GM19328 (cell line): ENCODE measurements at regions not wholly inside any gene's neighbourhood (a gene's known extent, or its start where the extent isn't known, plus 50 kb on each side); places are given as distances from the start of the nearest gene placed in this dataset.
"Not testable (repeated sequence)": the region's sequence is repeated elsewhere in the genome, so short reads cannot be mapped to it uniquely, and the experiment has no call there.

Experiments used
- ATAC-seq: cut with Tn5 transposase; IDR thresholded peaks from one replicate; pipeline ENCODE4 v1.9.1; 2021; ENCODE audit warnings: mild to moderate bottlenecking, moderate library complexity; ENCODE audit not compliant: unreplicated experiment

DNA sequence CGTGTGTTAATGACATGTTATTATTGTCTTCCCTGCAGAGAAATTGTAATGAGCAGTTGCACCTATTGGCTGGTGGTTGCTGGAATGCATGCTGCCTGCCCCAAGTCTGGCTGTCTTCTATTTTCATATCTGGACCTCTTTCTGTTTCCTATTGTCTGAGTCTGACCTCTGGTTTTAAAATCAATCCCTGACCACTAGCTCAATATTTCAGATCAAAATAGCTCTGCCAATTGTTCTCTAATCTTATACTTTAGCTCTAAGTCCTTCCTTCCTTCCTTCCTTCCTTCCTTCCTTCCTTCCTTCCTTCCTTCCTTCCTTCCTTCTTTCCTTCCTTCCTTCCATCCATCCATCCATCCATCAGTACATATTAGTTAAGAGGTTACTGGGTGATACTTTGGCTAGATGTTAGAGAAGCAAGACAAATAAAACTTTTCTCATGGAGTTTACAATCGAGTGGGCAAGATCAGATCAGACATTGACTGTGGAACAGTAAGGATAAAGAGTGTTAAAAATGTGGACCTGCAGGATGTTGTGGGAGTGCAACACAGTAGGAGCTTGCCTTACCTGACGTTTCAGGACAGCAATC, 417.1 kb downstream of the SOCS6 start:
- no peak for ATAC-seq

DNA sequence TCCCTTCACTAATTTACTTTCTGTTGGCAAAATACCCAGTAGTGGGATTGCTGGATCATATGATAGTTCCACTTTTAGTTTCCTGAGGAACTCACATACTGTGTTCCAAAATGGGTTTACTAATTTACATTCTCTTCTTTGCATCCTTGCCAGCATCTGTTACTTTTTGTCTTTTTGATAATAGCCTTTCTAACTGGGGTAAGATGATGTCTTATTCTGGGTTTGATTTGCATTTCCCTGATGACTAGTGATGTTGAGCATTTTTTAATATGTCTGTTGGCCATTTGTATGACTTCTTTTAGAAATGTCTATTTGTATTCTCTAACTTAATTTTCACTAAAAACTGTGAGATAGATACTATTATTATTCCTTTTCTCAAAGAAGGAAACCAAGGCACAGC, 411.7 kb downstream of the SOCS6 start:
- ATAC-seq = no peak

DNA sequence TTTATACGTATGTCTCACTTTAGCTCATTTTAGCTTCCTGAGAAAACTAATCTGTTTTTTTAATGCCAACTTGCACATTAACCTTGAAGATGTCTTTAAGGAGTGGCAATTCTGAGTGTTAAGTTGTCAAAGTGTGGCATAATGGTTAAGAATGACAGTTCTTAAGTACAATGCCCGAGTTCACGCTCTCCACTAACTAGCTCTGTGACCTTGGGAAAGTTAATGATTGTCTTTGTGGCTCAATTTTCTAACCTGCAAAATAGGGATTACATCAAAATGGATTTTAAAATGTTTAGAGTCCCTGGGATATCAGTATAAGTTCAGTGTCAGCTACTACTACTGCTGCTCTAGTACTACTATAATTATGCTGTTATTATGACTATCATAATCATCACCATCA, 409.7 kb downstream of the SOCS6 start:
- no peak for ATAC-seq

DNA sequence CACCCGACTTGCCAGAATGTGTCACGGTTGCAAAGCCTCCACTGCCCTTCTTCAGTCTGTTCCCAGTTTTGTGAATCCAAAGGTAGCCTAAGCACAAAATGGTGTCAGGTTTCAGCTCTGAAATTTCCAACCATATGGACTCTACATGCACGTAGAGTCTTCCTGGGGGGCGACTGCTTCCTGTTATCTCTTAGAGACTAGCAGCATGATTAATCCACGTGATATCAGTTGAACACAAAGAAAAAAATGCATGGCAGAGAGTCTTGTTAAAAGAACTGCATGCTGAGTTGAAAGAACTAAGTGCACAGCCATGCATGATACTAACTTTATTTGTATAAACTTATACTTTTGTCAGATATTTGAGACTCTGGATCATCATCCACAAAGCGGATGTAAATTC, 404.4 kb downstream of the SOCS6 start:
- ATAC-seq = no peak

DNA sequence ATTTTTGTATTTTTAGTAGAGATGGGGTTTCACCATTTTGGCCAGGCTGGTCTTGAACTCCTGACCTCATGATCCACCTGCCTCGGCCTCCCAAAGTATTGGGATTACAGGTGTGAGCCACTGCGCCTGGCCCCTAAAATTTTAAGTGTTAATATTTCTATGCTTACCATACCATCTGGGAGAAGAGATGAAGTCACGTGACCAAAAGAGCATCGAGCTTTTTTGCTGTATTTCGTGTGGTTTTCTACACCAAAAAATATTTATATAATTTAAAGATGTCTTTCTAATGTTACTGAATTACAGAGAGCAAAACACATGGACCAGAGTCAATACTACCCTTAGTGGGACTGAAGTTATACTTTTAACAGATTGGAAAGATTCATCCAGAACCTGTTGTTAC, 400.9 kb downstream of the SOCS6 start:
- ATAC-seq = not testable (repeated sequence)

DNA sequence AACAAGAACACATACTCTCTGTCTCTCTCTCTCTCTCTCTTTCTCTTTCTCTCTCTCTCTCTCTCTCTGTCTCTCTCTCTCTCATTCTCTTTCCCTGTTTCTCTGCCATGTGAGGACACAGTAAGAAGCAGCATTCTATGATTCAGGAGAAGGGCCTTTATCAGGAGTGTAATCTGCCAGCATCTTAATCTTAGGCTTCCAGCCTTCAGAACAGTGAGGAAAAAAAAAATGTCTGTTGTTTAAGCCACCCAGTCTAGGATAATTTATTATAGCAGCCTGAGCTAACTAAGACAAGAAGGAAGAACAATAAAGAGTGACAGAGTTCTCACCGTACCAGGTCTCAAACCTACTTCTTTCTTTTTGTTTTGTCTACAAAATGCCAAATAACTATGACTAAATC, 399.4 kb downstream of the SOCS6 start:
- ATAC-seq = no peak

DNA sequence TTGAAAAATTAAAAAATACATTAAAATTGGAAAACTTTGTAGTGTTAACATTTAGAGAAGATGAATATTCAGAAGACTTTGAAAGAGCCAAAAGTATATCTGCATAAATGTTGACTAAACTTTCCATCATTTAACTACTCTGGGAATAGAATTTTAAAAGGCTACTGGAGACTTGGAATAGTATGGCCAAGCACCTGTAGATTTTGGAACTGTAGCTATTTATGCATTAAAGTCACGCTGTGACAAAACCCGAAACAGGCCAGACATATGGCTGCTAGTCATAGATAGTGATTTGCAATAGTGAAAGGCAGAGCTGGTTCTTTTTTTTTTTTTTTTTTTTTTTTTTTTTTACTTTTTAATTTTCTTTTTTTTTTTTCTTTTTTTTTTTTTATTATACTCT, 396.0 kb downstream of the SOCS6 start:
- no peak for ATAC-seq

DNA sequence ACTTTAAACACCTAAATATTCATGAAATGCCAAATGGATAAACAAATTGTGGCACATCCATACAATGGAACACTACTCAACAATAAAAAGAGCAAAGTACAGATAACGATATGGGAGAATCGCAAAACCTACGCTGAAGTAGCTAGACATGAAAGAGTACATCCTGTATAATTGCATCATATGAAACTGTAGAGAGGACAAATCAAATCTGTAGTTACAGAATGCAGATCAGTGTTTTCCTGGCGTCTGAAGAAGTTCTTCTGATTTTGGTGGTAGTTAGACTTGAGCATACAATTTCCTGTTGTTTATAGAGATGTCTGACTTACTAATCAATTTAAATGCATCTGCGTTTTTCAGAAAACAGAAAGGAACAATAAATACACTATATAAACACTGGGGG, 394.4 kb downstream of the SOCS6 start:
- no peak for ATAC-seq

DNA sequence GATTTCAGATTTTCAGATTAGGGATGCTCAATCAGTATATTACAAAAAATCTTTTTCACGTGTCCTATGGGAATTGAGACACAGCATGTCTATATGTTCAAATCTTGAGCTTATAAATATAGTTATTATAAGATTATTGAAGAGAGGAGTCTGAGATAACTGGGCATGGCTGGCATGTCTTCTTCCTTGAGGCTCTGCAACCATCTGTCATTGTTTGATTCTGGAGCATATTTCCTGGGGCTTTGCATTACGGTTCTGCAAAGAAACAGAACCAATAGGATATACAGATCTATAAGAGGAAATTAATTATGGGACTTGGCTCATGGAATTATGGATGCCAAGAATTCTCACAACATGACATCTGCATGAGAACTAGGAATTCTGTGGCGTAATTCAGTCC, 386.1 kb downstream of the SOCS6 start:
- ATAC-seq = no peak

DNA sequence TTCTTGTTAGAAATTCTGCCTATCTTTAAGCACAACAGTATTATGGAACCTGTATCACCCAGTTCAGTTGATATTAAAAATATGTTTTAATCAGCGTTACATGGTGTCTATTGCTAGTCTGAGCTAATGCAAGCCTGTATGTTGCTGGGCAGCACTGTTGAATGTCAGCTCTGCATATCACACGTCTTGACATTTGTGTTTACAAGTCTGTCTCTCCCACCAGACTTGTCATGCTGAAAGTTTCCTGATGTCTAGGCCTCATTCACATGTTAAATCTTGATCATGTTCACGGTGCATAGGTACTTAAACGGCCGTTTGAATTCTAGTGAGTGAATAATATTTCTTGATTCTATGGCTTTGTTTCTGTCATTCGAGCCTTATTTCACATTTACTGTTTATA, 385.0 kb downstream of the SOCS6 start:
- ATAC-seq = no peak

DNA sequence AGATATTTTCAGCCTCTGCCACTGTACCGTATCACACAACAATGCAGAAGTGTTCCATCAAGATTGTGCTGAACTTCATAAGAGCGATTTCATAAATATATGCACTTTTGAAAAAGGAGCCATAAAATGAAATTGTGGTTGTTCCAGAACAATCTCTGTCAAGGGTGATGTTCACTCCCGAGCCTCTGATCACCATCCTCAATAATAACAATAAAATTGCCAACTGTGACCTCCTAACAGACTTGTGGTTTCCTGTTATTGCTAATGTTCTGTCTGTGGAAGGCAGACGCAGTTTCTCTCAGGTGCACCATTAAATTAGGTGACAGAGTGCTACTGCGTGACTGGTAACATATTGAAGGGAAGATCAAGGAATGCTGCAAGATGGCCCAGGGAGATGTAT, 383.7 kb downstream of the SOCS6 start:
- ATAC-seq = no peak

DNA sequence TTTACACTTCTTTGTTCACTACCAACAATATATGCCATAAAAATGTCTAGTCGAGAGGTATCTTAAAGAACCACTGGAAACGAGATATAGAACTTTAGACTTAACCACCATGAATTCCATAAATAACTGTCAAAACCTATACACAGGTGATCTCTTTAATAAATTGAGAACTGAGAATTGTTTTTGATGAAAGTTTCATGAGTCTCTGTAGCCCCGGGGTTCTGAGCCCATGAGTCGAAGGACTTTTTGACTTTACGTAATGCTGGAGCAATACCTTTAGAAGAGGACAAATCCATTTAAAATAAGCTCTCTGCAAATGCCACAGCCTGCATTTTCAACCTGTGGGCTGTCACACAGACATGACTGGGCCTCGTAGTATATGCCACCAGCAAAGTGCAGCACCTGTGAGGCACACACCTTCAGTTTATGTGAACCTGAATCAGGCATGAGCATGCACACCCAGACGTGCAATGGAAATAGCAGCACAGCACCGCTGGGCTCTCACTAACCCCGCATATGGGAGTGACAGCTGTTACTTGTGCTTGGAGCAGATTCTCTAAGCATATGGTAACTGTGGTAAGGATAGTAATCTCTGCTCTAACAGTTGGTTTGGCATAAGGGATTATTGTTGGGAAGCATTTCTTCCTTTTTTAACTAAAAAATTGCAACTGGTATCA, 383.2 kb downstream of the SOCS6 start:
- no peak for ATAC-seq

DNA sequence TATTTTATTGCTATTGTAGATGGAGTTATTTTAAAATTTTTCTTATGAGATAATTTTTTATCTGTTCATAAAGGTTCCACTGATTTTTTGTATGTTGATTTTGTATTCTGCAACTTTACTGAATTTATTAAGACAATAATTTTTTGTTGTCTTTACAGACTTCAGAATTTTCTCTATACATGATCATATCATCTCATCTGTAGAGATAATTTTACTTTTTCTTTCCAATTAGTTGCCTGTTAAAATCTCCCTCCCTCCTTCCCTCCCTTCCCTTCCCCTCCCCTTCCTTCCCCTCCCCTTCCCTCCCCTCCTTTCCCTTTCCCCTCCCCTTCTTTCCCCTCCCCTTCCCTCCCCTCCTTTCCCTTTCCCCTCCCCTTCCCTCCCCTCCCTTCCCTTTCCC, 378.1 kb downstream of the SOCS6 start:
- ATAC-seq = no peak

DNA sequence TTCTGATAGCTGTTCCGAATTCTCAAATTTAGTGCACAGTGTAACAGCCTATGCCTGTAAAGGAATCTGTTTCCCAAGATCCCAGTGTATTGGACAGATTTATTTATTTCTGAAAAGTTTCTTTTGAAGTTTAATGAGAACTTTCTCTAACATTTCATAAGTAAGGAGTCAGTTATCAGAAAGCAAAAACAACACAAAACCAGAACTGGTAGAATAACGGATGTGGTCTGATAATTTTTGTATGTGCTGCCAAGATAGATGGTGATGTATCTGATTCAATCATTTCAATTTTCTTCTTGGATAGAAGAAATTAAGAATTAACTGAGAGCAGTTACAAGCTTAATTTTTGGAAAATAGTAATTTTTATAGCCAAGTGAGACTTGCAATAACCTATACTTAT, 374.3 kb downstream of the SOCS6 start:
- ATAC-seq = no peak

DNA sequence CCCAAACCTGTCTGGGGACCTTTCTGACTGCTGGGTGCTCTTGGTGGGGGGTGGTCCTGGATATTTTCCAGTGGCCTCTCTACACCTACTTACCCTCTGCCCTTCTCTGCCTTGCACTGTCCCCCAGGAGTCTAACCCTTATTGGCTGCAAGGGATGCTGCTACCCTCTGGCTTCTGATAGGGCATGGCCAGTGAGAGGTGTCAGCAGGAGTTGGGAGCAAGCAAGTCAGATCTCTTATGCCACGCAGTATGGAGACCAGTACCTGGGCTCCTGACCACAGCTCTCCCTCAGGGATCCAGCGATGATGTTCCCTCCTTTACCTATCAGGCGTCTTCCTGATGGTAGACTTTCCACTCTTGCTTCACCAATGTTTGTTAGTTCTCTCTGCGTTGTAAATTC, 373.7 kb downstream of the SOCS6 start:
- no peak for ATAC-seq

DNA sequence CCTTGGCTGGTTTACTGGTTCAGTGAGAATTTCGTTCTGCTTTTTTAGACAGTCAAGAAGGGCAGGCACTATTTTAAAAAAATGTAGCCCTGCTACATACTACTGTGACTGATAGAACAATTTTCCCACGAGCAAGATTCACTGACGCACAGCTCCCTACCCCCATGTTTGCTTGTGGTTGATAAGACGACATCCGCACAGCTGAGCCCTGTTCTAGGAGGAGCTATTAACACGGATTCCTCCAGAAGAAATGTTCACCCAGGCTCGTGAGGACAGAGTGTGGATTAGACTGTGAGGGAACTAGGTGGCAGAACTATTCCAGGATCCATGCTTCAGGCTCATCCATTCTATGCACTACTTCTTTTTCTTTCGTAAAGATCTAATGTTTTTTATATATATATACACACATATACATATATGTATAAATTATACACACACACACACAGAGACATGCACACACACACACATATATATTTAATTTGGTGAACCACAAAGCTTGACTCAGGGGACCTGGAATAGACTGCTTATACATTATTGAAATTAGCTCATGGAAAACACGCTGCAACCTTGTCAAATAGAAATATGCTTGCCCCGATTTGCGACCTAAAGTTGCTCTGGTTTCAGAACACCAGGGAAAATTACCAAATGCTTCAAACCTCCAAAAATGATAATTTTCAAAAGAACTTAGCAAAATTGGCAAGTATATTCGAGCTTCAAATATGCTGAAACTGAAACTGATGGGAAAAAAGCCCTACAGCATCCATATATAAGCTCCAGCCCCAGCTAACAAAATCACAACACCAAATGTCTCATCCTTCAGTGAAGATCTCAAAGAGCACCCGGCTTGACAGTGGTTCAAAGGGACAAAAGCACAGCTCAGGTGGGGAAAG, 370.4 kb downstream of the SOCS6 start:
- no peak for ATAC-seq

DNA sequence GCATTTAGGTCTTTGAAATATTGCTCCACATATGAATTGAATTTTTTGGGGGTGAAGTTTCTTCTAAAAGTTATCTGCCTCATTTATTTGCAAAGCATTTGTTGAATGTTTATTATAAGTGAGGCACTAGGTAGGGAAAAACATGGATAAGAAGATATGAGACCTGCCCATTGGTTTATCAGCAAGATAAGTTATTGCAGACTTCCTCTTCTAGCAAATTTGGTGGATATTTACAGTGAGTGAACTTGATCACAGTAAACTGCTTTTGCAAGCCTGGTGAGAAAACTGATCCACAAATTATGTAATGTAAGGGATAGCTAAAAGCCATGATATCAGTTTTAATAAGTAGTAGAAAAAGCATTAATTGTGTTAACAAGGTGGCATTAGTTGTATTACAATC, 364.8 kb downstream of the SOCS6 start:
- ATAC-seq = no peak

DNA sequence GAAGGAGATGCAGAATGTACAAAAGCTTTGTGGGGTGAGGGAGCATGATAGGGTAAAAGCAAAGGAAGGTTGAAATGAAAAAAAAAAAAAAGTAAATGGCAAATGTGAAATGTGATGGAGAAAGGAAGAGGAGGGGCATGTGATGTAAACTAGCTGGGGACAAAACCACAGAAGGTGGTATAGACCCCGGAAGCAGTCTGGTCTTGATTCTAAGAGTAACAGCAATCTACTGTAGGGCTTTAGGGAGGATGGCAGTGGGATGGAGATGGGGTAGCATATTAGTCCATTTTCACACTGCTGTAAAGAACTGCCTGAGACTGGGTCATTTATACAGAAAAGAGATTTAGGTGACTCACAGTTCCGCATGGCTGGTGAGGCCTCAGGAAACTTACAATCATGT, 362.0 kb downstream of the SOCS6 start:
- no peak for ATAC-seq

DNA sequence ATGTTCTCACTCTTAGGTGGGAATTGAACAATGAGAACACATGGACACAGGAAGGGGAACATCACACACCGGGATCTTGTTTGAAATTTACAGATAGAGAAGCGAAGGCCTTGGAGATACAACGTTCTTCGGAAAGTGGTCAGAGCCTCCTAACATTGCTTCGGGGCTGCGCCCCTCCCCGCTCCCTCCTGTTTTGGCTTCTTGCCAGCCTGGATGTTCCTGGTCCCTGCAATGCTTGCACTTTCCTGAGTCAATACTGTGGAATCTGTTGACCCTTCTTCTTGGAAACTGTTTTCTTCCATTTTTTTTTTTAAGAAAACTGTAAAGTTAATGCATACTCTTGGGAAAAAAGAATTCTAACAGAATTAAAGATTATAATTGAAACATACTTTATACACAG, 360.8 kb downstream of the SOCS6 start:
- no peak for ATAC-seq

DNA sequence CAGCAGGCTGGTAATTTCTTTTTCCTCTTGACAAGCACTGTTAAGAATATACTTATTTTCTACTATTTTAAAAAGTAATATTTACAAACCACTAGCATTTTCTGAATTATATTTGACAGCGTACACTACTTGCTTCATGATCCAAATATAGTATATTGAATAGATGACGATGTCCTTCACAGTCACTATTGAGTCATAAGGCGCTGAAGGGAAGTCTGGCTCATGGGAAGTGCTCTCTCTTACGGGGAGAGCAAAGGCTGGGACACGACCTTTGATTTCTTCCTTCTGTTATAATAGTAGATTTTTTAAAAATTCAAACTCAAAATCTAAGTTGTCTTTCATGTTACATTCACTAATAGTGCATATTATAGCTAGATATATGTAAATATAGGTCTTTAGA, 357.1 kb downstream of the SOCS6 start:
- no peak for ATAC-seq

DNA sequence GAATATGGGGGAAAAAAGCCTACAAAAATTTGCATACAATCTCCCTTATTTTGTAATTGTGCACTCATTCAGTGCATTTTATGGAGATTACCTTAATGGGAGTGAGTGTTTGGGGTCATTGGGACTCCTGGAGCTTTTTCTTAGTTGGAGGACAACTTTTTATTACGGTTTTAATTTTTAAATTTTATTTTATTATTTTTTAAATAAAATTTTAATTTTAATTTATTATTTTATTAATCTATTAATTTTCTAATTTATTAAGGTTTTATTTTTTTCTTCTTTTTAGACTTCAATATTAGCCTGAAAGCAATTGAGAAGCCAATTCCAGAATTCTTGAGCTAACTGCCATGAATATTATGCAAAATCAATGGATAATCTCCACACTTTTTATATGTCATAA, 355.0 kb downstream of the SOCS6 start:
- ATAC-seq = no peak

DNA sequence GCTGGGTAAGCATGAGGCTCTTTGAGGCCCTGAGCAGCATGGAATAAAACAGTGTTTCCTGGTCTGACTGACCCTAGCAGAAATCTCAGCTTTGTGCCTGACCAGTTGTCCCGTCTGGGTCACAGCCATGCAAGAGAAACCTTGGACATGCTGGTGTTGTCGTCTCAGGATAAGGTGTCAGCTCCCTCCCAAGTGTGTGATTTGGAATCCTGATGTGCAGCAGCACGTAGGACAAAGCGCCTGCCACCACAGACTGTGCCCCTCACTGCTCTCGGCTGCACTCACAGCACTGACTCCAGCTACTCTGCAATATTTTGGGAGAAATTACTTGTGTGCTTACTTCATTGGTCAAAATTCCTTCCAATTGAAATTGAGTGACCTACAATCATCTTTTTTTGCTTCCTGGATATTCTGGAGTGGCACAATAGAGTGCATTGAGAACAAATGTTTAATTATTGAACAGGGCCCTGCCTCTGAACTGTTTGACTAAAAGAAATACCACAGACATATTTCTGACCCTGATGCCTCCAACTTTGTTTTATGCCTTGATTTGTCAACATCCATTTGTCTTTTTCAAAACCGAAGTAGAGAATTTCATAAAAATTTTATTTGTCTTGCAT, 352.4 kb downstream of the SOCS6 start:
- ATAC-seq = no peak
